ENCODE measurements at regions not wholly inside any gene's neighbourhood (a gene's known extent, or its start where the extent isn't known, plus 50 kb on each side); places are given as distances from the start of the nearest gene placed in this dataset.

- no peak for TF ChIP-seq CTCF (conservative IDR thresholded peaks at IDR 0.05; ENCODE audit: low read length)
- no peak for TF ChIP-seq EZH2phosphoT487 (IDR thresholded peaks at IDR 0.05; ENCODE audit: borderline replicate concordance, low read depth, low read length)
These were observed 111.4 kb upstream of the TMEM132C start for GRCh38 chr12:128155571-128155970.
